ENCODE measurements at regions not wholly inside any gene's neighbourhood (a gene's known extent, or its start where the extent isn't known, plus 50 kb on each side); places are given as distances from the start of the nearest gene placed in this dataset.

- no peak for DNase-seq
These were observed 805.9 kb downstream of the TLE1 start for GRCh38 chr9:80883426-80883825.

DNA sequence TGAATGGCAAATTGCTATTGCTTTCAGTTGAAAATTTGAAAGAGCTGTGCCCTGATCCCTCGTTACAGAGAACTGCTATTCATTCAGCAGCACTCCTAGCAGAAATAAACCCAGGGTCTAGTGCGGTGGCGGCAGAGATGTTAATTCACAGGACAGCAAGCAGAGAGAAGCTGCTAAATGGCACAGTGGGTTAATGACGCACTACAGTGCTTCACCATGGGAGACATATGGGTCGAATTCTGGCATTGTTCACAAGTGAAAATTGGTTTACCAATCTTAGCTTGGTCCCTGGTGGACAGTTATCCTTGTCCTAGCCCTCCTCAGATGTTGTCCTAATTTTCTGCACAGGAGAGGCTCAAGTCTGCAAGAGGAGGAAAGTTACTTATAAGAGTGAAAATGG is 807.4 kb downstream of the TLE1 start:
- no peak for DNase-seq

DNA sequence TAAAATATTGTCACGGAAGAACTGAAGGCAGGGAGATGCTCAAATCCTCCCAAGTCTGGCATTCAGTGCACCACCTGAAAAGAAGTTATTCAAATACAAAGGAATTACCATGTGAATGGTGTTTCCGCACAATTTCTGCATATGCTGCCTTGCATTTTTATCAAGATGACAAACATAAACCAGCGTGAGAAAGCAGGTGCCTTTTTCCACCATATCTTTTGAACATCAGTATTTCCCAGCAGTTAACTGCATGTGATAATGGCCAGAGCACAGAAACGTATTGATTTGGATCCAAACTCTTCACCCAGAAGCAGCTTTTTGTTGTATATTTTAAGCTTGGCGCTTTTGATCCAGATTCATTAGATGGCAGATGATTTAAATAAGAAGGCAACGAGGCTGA is 808.0 kb downstream of the TLE1 start:
- DNase-seq, result no peak

DNA sequence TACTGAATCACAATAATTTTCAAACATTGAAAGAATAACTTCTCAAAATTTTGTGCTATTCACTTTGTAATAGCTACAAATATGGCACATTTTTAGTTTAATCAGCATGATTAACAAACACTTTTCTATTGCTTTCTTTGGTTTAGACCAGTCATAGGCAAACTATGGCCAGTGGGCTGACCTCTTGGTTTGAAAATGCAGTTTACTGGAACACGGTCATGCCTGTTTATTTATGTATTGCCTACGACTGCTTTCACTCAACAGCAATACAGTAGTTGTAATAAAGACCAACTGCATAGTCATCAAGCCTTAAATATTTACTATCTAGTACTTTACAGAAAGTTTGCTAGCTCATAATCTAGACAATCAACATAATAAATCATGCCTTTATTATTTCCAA is 810.8 kb downstream of the TLE1 start:
- no peak for DNase-seq

DNA sequence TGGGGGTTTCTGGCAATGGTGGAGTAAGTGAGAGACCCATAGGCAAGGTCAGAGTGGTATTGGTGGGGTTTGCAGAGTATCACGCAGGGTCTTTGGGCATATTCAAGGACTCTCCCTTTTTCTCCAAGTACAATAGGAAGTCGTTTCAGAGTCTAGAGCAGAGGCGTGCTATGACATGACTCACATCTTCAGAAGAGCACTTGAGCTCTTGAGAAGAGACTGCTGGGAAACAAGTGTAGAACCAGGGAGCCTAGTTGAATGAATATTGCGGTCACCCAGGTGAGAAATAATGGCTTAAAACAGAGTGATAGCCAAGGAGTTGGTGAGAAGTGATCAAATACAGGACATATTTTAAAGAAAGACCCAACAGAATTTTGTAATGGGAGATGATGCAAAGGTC is 813.4 kb downstream of the TLE1 start:
- no peak for DNase-seq

- no peak for DNase-seq
These were observed 815.1 kb downstream of the TLE1 start for GRCh38 chr9:80874276-80874675.

- no peak for DNase-seq
These were observed 815.5 kb downstream of the TLE1 start for GRCh38 chr9:80873861-80874260.

DNA sequence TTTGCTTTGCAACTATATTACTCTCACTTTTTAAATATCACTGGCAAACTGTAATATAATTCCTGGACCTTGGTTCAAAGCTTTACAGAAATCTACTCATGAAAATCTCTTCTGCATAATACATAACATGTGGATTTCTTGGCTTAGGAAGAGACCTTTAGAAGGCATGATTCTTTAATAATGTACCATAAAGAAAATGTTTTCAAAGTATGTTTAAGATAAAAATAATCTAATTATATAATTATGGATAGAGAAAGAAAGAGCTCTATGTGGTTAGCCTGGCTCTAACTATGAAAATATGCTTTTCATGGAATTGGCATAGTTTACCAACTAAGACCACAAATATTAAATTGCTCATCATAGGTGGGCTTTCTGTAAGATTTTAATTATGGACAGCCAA is 817.8 kb downstream of the TLE1 start:
- no peak for DNase-seq

DNA sequence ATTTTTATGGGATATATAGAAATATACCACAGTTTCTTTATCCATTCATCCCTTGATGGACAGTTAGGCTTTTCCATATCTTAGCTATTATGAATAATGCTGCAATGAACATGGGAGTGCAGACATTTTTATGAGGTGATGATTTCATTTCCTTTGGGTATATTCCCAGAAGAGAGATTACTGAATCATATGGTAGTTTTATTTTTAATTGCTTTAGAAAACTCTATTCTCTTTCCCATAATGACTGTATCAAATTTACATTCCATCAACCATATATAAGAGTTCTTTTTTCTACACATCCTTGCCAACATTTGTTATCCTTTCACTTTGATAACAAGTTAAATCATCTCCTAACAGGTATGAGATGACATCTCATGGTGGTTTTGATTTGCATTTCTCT is 821.6 kb downstream of the TLE1 start:
- no peak for DNase-seq

DNA sequence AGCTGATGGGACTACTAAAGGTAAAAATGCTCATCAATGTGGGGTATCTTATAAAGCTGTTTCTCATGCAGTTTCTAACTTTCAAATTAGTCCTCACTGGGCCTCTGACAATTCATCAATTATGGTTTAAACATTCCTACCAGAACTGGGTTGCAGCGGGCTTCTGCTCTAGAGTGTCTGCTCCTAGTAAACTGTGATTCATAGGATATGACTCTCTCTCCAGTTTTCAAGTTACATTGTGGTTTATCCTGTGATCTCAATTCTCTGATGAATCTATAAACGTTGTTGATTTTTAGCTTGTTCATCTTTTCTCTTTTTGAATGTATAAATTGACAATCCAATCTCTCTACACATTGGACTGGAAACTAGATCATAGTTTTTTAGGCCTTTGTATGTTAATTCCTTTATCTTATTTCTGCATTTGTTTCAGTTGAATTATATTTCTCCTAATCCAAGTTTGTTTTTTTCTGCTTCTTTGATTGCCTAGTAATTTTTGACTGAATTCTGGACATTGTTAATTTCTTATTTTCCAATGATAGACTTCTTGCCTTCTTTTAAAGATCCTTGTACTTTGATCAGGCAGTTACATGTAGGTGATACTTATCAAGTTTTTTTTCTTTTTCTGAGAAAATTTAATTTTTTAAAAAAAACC is 822.6 kb downstream of the TLE1 start:
- DNase-seq, result no peak

DNA sequence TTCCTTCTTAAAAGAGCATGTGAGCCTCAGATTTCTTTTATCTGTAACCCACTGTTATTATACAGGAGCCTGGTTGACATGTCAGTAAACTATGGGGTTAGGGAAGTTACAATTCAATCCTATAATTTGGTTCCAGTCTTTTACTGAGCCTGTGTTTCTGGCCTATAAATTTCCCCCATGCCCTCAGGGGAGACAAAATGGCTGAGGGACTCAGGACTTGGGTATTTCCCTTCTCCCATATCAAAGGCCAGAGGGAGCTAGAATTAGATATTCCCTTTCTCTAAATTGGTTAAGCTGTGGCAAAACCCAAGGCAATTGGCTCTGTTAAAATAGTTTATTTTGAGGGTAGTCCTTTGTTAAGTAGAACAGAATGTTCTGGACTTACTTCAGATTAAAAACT is 823.2 kb downstream of the TLE1 start:
- no peak for DNase-seq

GRCh38 chr9:80843028-80843427 is 846.3 kb downstream of the TLE1 start:
- no peak for DNase-seq

GRCh38 chr9:80842389-80842788 is 847.0 kb downstream of the TLE1 start:
- DNase-seq, result no peak

GRCh38 chr9:80841888-80842287 is 847.5 kb downstream of the TLE1 start:
- DNase-seq, result no peak

DNA sequence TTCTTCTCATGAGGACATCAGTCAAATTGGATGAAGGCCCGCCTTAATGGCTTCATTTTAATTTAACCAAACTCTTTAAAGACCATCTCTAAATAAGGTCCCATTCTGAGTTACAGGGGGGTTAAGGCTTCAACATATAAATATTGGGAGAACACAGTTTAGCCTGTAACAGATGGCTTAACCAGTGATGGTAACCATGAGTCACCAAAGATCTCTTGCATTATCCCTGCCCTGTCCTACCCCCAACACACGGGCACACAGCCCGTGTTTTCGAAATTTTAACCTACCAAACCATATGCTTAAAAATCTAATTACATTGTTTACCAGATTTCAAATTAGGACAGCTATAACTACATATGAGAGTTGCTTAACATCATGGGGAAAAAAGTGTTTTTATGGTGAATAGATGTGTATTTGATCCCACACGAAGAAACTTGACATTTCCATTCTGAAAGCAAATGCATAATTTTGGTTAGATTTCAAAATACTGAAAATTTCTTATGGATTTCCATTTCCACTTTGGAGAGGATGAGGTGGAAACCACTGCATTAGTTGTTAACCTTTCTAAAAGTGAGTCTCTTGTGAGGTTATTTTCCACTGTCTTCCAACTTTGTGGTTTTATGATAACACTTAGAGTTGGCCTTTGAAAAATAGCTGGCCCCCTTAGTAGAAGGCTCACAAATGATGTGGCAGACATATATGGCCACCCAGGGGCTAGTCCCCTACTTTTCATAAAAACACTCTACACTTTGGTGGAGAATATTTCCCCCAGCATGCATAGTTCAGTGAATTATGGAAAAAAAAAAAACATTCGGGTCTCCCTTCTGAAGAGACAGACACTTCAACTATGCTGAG is 849.3 kb downstream of the TLE1 start:
- no peak for DNase-seq

GRCh38 chr9:80836013-80836412 is 853.3 kb downstream of the TLE1 start:
- DNase-seq, result no peak

- no peak for DNase-seq
These were observed 857.6 kb downstream of the TLE1 start for GRCh38 chr9:80831751-80832150.

DNA sequence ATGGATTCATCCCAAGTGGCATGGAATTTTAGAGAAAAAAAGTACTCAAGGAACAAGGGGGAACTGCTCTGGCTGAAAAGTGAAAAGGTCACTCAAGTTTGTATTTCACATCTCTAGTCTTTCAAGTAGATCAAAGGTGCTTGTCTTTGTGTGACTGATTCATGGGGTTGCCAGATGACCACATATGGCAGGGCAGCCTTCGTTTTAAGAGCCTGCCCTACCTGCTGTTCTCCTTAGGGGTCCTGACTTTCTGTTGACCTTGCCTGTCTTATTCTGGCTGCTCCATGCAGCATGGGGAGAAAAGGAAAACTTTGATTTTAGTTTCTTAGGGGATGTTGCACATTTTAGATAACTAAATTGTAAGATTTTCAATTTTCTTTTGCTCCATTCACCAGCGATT is 877.7 kb downstream of the TLE1 start:
- no peak for DNase-seq

DNA sequence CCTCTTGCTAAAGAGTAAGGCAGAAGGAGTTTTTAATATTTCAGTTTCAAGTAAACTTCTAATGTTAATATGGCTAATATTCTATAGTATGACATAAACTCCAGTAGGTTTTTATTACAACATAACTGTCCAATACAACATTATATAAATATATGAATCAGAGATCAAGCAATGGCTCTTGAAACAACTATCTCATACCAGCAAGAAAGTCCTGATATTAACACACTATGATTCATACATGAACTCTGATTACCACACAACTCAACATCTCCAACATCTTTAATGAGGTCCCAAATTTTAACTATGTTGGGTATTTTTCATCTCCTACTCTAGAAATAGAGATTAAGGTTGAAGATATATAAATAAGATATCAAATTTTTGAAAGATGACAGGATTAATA is 878.3 kb downstream of the TLE1 start:
- no peak for DNase-seq

DNA sequence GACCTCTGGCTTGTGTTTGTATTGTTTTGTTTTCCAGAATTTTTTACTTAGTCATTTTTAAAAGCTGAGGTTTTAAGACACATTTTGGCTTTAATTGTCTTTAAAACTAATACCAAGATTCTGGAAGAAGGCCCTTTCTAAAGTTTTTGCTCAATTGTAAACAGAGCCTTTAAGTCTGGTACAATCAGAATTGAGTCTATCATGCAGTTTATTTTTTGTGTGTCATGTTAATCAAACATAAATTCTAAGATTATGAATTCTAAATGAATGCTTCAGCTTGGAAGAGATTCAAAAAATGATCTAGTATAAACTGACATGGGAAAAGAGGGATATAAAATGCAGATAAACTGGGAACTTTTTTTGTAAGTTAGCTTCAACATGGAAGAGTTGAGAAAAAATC is 882.7 kb downstream of the TLE1 start:
- no peak for DNase-seq

DNA sequence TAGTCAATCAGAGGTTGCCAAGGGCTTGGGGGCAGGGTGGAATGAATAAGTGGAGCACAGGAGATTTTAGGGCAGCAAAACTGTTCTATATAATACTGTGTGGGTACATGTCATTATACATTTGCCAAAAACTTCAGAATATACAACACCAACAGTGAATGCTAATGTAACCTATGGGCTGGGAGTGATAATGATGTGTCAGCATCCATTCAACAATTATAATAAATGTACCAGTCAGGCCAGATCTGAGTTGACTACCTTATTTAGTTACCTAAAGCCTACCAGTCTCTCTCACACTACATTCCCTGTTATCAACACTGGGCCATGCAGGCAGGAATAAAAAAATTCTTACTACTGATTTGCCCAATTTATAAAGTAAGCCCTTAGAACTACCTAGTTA is 884.5 kb downstream of the TLE1 start:
- DNase-seq, result no peak

GRCh38 chr9:80797831-80798688 is 891.3 kb downstream of the TLE1 start:
- DNase-seq, result no peak

GRCh38 chr9:80797101-80797829 is 892.1 kb downstream of the TLE1 start:
- DNase-seq, result no peak

All from NCI-H748 treated with DMSO at 0.1 percent for 48 hours (cell line).